Activated CD4-positive, alpha-beta memory T cell treated with anti-CD3 and anti-CD28 coated beads for 36 hours (primary cell): ENCODE measurements at regions not wholly inside any gene's neighbourhood (a gene's known extent, or its start where the extent isn't known, plus 50 kb on each side); places are given as distances from the start of the nearest gene placed in this dataset.

ENCODE experiments used
- CTCF ChIA-PET: fragments of 350-600 bp; sonication (Branson Sonifier 250); formaldehyde crosslinking; loops from one replicate; lab custom pipeline; 2021; ENCODE audit warnings: antibody characterized with exemption, inconsistent platforms; lab: Charles Lee
- POLR2A ChIA-PET: fragments of 350-600 bp; sonication (Branson Sonifier 250); formaldehyde crosslinking; loops from one replicate; lab custom pipeline; 2021; ENCODE audit warnings: antibody characterized with exemption; lab: Charles Lee
- DNase-seq: peaks from one replicate; pipeline ENCODE4 v3.0.0-alpha.2; 2020
- H3K27ac Mint-ChIP-seq: one replicate; pipeline ENCODE4 v1.8.0; 2021; ENCODE audit warnings: mixed read lengths
- H3K27me3 Mint-ChIP-seq: one replicate; pipeline ENCODE4 v1.8.0; 2021; ENCODE audit warnings: mixed read lengths
- H3K36me3 Mint-ChIP-seq: one replicate; pipeline ENCODE4 v1.8.0; 2021; ENCODE audit warnings: mixed read lengths
- H3K4me1 Mint-ChIP-seq: one replicate; pipeline ENCODE4 v1.8.0; 2021; ENCODE audit warnings: low read depth, mixed read lengths
- H3K4me3 Mint-ChIP-seq: one replicate; pipeline ENCODE4 v1.8.0; 2021; ENCODE audit warnings: mild to moderate bottlenecking, mixed read lengths
- H3K9me3 Mint-ChIP-seq: one replicate; pipeline ENCODE4 v1.8.0; 2021; ENCODE audit warnings: mixed read lengths
- intact Hi-C: fragments of 100-400 bp; cut with micrococcal nuclease; formaldehyde crosslinking; loops from one replicate; pipeline ENCODE4 v1.15.1; 2023

- Mint-ChIP-seq H3K27me3 (no peaks in the 10 kb centered on the region), H3K27ac (no peak overlapping the region), H3K4me1 (no peaks in the 10 kb centered on the region), H3K36me3 (no peaks in the 10 kb centered on the region), H3K4me3 (no peak overlapping the region), H3K9me3 (no peaks in the 10 kb centered on the region)
- CTCF ChIA-PET: no interaction called here
- intact Hi-C loops: no loop called here
- POLR2A ChIA-PET: no interaction called here
- no peak for DNase-seq
These were observed 99.0 kb upstream of the LIMCH1 start for GRCh38 chr4:41438931-41439297.

- Mint-ChIP-seq H3K27ac (no peak overlapping the region), H3K27me3 (no peaks in the 10 kb centered on the region), H3K4me1 (no peaks in the 10 kb centered on the region), H3K9me3 (no peaks in the 10 kb centered on the region), H3K36me3 (no peaks in the 10 kb centered on the region), H3K4me3 (no peak overlapping the region)
- ChIA-PET CTCF (no interaction called here), POLR2A (no interaction called here)
- intact Hi-C loops: no loop called here
- DNase-seq: no peak
These were observed 95.1 kb upstream of the LIMCH1 start for GRCh38 chr4:41442810-41443209.

GRCh38 chr4:41443340-41444079 lies 94.4 kb upstream of the LIMCH1 start:
- Mint-ChIP-seq H3K4me1 (no peaks in the 10 kb centered on the region), H3K36me3 (no peaks in the 10 kb centered on the region), H3K27ac (no peak overlapping the region), H3K27me3 (no peaks in the 10 kb centered on the region), H3K4me3 (no peak overlapping the region), H3K9me3 (no peaks in the 10 kb centered on the region)
- intact Hi-C loops: no loop called here
- ChIA-PET CTCF (no interaction called here), POLR2A (no interaction called here)
- no peak for DNase-seq

- DNase-seq: no peak
- intact Hi-C loops: no loop called here
- Mint-ChIP-seq H3K27ac (no peak overlapping the region), H3K4me3 (no peak overlapping the region), H3K36me3 (no peaks in the 10 kb centered on the region), H3K9me3 (no peaks in the 10 kb centered on the region), H3K27me3 (no peaks in the 10 kb centered on the region), H3K4me1 (no peaks in the 10 kb centered on the region)
- ChIA-PET CTCF (no interaction called here), POLR2A (no interaction called here)
These were observed 91.6 kb upstream of the LIMCH1 start for GRCh38 chr4:41446391-41446790.

GRCh38 chr4:41446981-41447725 lies 90.8 kb upstream of the LIMCH1 start:
- intact Hi-C loops: no loop called here
- Mint-ChIP-seq H3K4me3 (no peak overlapping the region), H3K4me1 (no peaks in the 10 kb centered on the region), H3K27ac (no peak overlapping the region), H3K36me3 (no peaks in the 10 kb centered on the region), H3K27me3 (no peaks in the 10 kb centered on the region), H3K9me3 (no peaks in the 10 kb centered on the region)
- ChIA-PET CTCF (no interaction called here), POLR2A (no interaction called here)
- no peak for DNase-seq

GRCh38 chr4:41448934-41449333 lies 89.0 kb upstream of the LIMCH1 start:
- Mint-ChIP-seq H3K4me3 (no peak overlapping the region), H3K27ac (no peak overlapping the region), H3K4me1 (no peaks in the 10 kb centered on the region), H3K36me3 (no peaks in the 10 kb centered on the region), H3K27me3 (no peaks in the 10 kb centered on the region), H3K9me3 (no peaks in the 10 kb centered on the region)
- ChIA-PET CTCF (no interaction called here), POLR2A (no interaction called here)
- intact Hi-C loops: no loop called here
- DNase-seq: no peak

GRCh38 chr4:41451961-41452360 lies 86.0 kb upstream of the LIMCH1 start:
- H3K9me3 Mint-ChIP-seq: no peaks in the 10 kb centered on the region
- no peak overlapping the region for H3K27ac Mint-ChIP-seq
- intact Hi-C loops: no loop called here
- no peak for DNase-seq
- no peaks in the 10 kb centered on the region for H3K4me1 Mint-ChIP-seq
- H3K27me3 Mint-ChIP-seq: no peaks in the 10 kb centered on the region
- ChIA-PET CTCF (no interaction called here), POLR2A (no interaction called here)
- no peaks in the 10 kb centered on the region for H3K36me3 Mint-ChIP-seq
- H3K4me3 Mint-ChIP-seq: no peak overlapping the region

GRCh38 chr4:41452484-41453225 lies 85.3 kb upstream of the LIMCH1 start:
- Mint-ChIP-seq H3K27ac (no peak overlapping the region), H3K9me3 (no peaks in the 10 kb centered on the region), H3K4me1 (no peaks in the 10 kb centered on the region), H3K4me3 (no peak overlapping the region), H3K36me3 (no peaks in the 10 kb centered on the region), H3K27me3 (no peaks in the 10 kb centered on the region)
- ChIA-PET CTCF (no interaction called here), POLR2A (no interaction called here)
- intact Hi-C loops: no loop called here
- no peak for DNase-seq

- H3K27me3 Mint-ChIP-seq: no peaks in the 10 kb centered on the region
These were observed 83.5 kb upstream of the LIMCH1 start for GRCh38 chr4:41454423-41454822.

GRCh38 chr4:41455206-41455605 lies 82.8 kb upstream of the LIMCH1 start:
- DNase-seq: no peak
- intact Hi-C loops: no loop called here
- ChIA-PET POLR2A (no interaction called here), CTCF (no interaction called here)
- no peak overlapping the region for H3K27ac Mint-ChIP-seq
- H3K4me1 Mint-ChIP-seq: no peaks in the 10 kb centered on the region
- no peaks in the 10 kb centered on the region for H3K27me3 Mint-ChIP-seq
- H3K4me3 Mint-ChIP-seq: no peak overlapping the region
- no peaks in the 10 kb centered on the region for H3K9me3 Mint-ChIP-seq
- no peaks in the 10 kb centered on the region for H3K36me3 Mint-ChIP-seq

More at GRCh38 chr4:41454423-41454822, 83.5 kb upstream of the LIMCH1 start:
- ChIA-PET POLR2A (no interaction called here), CTCF (interaction anchor here (0.8 kb wide), 1 partner anchor 15 kb away, joined by 3 read pairs; no protein-coding TSS in a partner anchor)
- Mint-ChIP-seq H3K9me3 (no peaks in the 10 kb centered on the region), H3K4me3 (no peak overlapping the region), H3K4me1 (no peaks in the 10 kb centered on the region), H3K36me3 (no peaks in the 10 kb centered on the region), H3K27ac (no peak overlapping the region)
- intact Hi-C loops: no loop called here
- no peak for DNase-seq

GRCh38 chr4:41456559-41457101 lies 81.3 kb upstream of the LIMCH1 start:
- no peak overlapping the region for H3K27ac Mint-ChIP-seq
- CTCF ChIA-PET: no interaction called here

GRCh38 chr4:41458689-41459088 lies 79.3 kb upstream of the LIMCH1 start:
- no peaks in the 10 kb centered on the region for H3K9me3 Mint-ChIP-seq
- no peaks in the 10 kb centered on the region for H3K36me3 Mint-ChIP-seq
- intact Hi-C loops: no loop called here
- no peaks in the 10 kb centered on the region for H3K4me1 Mint-ChIP-seq
- ChIA-PET CTCF (no interaction called here), POLR2A (no interaction called here)
- no peaks in the 10 kb centered on the region for H3K27me3 Mint-ChIP-seq
- H3K27ac Mint-ChIP-seq: no peak overlapping the region
- DNase-seq: no peak
- no peak overlapping the region for H3K4me3 Mint-ChIP-seq

More at GRCh38 chr4:41456559-41457101, 81.3 kb upstream of the LIMCH1 start:
- Mint-ChIP-seq H3K4me1 (no peaks in the 10 kb centered on the region), H3K27me3 (no peaks in the 10 kb centered on the region), H3K36me3 (no peaks in the 10 kb centered on the region), H3K4me3 (no peak overlapping the region), H3K9me3 (no peaks in the 10 kb centered on the region)
- intact Hi-C loops: no loop called here
- no peak for DNase-seq
- POLR2A ChIA-PET: interaction anchor here (0.6 to 0.8 kb wide), 2 partner anchors 8 to 15 kb away, joined by 3 read pairs; no protein-coding TSS in a partner anchor
